NCI-H2171 (cell line): ENCODE measurements at regions not wholly inside any gene's neighbourhood (a gene's known extent, or its start where the extent isn't known, plus 50 kb on each side); places are given as distances from the start of the nearest gene placed in this dataset.
A peak's percentile ranks its signal among the peaks of the same experiment; 100 is the strongest.

Experiments used
- DNase-seq: peaks from one replicate; lab custom pipeline; 2025; lab: John Stamatoyannopoulos, UW

DNA sequence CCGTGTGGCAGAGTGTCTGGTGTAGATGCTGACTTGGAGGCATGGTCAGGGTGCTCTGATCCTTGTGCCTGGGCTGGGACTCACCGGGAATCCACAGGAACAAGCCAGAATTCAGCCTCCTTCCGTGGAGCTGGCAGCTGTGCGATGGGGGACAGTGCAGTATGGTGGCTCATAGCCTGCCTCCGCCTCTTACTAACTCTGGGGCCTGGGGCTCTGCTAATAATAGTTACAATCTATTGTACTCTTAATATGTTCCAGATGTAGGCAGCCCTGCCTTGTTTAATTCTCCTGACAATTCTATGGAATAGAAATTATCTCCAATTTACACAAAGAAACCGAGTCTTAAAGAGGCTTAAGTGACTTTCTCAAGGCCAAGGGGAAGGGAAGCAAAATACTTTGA lies 77.6 kb downstream of the PCDH1 start:
- no peak for DNase-seq

DNA sequence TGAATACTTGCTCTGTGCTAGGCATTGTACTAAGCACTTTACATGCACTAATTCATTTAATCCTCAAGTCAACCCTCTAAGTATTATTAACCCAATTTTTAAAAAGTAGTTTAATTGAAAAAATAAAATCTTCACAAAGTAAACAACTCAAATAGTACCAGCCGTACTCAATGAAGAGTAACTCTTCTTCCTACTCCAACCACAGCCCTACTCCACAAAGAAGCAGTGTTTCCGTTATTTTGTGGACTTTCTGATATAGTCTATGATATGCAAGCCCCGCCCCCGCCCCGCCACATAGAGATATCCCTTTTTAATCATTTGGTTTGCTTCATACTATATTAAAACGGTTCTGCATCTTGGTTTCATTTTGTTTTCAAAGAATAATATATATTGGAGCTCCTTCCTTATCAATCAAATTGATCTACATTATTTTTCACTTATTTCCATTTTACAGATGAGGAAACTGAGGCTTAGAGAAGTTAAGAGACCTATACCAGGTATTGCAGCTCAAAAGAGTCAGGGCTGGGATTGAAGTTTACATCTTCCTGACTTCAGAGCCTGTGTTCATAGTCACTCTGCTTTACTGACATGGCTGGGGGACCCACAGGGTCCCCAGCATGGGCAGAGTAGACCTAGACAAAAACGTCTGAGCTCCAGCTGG lies 78.6 kb downstream of the PCDH1 start:
- no peak for DNase-seq

DNA sequence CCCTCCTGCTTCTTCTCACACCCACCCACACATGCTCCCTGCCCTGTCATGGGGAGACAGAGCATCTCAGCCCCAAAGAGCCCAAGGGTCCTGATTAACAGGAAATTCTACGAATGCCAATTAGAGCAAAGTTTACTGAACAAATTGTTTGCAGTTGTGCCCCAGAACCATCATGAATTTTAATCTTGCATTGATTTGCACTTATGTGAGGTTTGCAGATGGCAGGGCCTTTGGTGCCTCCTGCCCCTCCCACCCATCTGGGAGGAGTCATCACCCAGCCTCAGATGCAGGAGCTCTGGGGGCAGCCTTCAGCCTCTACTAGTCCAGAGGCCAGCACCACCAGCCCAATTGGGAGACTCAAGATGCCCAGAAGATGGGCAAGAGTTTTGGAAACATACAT lies 80.8 kb downstream of the PCDH1 start:
- no peak for DNase-seq

- DNase-seq, result no peak
These were observed 82.8 kb downstream of the PCDH1 start for GRCh38 chr5:141795421-141795820.

DNA sequence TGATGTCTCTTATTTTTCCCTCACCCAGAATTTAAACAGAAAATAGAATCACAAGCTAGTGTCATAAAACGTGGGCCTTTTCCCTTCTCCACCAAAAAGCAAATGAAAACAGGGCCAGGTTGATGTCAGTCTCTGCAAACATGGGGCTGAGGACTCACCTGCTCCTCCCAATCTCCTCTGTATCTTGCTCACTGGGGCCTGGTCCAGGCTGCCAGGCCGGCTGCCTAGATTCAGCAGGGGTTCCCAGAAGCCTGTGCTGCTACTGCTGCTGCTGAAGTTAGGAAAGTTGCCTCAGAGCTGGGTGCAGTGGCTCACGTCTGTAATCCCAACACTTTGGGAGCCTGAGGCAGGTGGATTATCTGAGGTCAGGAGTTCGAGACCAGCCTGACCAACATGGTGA lies 84.3 kb downstream of the PCDH1 start:
- no peak for DNase-seq

- DNase-seq, result no peak
These were observed 84.8 kb downstream of the PCDH1 start for GRCh38 chr5:141793403-141793802.

GRCh38 chr5:141790630-141791029 lies 87.6 kb downstream of the PCDH1 start:
- no peak for DNase-seq

GRCh38 chr5:141789330-141789729 lies 88.9 kb downstream of the PCDH1 start:
- no peak for DNase-seq

DNA sequence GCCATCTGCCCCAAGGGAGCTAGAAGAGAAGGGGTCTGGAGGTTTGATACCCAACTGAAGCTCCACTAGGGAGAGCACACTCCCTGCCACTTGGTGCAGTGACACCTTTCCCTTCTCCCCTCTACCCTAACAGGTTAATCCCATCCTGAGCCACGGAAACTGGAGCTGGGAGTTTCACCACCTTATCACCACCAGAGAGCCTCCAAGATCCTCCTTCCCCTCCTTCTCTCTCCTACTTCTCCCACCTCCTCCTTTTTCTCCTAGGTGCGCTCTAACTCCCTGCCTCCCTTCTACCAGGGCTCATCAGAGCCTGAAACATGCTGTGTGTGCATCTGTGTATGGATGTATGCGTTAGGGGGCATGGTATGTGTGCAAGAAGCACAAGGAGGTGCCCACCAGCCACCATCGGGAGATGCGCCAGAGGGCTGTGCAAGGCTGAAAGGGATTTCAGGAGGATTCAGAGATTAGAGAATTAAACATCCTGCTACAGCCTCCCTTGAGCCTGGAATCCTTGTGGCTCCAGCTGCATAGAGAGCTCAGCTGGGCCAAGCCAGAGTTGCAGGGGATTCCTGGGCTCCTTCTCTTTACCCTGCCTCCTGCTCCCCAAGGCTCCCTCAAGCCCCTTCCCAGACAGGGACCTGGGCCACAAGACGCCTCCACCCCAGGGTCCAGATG lies 89.8 kb downstream of the PCDH1 start:
- no peak for DNase-seq

- no peak for DNase-seq
These were observed 90.8 kb downstream of the PCDH1 start for GRCh38 chr5:141787376-141787775.

GRCh38 chr5:141786700-141787099 lies 91.5 kb downstream of the PCDH1 start:
- no peak for DNase-seq

DNA sequence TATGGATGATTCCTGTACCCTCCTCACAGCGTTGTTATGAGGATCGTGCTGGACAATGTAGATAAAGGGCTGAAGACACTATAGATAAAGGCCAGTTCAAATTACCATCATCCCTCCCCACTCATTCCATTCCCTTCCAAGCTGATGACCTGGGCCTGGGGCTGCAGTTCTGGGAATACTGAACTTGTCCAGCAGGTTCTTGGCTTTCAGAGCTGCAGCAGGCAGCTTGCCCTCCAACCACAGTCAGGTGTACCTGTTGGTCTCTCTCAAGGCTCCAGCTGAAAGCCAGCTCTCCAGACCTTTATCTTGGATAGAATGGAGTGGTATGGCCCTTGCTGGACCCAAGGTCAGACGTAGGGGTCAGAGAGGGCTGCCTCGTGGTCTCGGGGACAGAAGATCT lies 92.5 kb downstream of the PCDH1 start:
- DNase-seq, result no peak

DNA sequence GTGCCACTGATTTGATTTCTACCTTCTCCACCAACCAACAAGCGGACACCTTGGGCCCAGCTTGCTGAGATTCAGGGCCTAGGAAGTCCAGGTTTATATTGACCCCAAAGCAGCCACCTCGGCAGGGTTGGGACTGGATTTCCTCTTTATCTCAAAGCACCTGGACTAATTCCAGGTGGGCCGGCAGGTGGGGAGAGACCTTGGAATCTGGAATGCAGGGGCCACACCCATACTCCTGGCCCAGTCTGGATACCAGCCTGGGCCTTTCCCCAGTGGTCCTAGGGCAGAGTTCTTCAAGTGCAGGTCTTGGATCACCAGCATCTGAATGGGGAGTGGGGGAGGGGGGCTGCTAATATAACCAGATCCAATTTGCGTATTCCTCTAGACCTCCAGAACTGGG lies 93.1 kb downstream of the PCDH1 start:
- no peak for DNase-seq

DNA sequence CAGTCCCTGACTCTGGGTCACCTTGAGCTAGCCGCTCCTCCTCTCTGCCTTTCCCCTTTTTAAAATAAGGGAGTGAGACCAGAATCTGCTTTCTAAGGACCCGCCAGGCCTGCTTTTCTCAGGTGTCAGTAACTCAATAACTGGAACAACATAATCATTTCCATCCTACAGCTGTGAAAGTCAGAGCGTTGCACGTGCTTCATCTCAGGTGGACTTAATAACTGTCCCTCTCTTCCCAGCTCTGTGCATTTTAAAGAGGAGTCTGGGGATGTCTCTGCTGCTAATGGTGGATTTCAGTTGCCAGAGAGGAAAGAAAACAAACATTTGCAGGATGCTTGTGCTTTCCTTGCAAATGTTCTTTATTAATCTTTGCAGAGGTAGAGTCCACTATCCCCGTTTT lies 93.7 kb downstream of the PCDH1 start:
- no peak for DNase-seq

- DNase-seq, result no peak
These were observed 94.3 kb downstream of the PCDH1 start for GRCh38 chr5:141783947-141784296.

DNA sequence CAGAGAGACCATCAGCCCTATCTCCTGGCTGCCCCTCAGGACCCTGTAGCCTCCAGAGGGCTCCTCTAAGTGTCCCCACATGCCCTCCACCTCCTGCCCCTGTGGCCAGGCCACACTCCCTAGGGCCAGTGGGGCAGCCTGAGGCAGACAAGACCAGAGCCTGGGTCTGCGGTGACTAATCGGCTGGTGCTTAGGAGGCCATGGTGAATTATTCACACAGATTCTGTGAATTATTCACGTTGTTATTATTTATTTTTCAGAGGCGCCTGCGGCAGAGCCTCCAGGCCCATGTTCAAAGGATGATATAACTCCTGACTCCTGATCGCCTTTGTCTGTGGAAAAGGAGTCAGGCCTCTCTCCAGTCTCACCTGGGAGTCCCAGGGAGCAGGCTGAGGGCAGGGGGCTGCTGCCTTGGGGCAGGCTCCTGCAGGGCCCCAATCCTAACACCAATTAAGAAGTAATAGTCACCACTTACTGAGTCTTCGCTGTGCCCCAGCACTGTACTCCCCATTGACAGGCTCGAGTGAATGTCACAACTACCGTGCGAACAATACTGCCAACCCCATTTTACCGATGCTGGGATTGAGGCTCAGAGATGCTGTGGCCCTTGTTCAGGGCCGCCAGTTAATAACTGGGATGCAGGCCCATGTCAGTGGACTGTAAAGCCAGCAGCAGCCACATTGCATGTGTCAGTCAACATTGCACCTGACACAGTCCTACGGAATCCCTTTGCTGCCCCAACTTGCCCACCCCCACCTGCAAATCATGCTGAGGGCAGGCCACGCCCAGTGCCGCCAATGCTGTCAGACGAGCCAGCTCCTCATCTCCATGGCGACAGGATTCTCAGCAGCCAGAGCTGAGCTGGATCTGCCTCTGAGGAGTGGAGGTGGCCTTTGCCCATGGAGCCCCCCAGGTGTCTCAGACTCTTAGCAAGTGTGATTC lies 94.9 kb downstream of the PCDH1 start:
- peak; percentile 23 for DNase-seq

DNA sequence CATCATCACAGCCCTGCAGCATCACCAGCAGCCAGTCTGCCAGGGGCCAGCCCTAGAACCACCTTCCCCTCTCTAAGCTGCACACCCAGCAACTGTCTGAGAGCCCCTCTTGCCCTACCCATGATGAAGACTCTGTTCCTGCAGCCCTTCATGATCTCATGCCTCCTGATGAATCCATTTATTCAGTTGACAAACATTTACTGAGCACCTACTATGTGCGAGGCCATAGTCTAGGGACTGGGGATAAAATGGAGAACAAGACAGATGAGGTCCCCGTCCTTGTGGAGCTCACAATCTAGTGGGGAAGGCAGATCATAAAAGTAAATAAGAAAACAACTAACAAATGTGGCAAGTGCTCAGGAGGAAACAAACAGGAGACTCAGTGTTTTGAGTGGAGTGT lies 96.3 kb downstream of the PCDH1 start:
- DNase-seq, result no peak

DNA sequence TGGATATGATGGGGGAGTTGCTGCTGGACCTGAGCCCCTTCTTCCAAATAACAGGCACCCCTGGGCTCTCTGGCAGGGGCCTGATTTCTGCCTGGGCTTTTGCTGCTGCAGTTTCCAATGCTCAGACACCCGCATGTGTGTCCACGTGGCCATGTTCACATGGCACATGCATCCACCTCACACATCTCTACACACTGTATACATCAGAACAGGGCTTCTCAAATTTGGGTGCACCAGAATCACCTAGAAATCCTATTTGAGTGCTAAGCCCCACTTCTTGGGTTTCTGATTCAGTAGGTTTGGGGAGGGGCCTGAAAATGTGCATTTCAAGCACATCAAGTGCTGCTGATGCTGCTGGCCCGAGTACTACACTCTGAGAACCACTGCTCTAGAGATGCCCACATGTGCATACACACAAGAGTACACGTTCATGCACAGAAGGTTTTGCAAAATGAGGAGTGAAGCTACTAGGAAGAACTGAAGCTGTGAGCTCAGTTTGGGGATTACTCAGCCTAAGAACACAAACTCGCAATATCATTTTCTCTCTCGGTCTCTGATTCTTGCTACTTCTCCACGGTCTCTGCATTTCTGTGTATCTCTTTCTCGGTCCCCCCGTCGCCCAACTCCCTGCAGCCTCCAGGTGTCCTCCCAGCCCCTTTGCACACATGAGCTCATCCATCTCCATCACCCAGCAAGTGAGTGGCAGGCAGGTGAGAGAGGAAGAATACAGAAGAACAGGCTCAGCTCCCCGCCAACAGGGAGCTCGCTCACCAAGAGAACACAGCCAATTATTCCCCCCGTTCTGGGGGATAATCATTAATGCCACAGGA lies 97.0 kb downstream of the PCDH1 start:
- no peak for DNase-seq

- no peak for DNase-seq
These were observed 97.8 kb downstream of the PCDH1 start for GRCh38 chr5:141780240-141780951.

DNA sequence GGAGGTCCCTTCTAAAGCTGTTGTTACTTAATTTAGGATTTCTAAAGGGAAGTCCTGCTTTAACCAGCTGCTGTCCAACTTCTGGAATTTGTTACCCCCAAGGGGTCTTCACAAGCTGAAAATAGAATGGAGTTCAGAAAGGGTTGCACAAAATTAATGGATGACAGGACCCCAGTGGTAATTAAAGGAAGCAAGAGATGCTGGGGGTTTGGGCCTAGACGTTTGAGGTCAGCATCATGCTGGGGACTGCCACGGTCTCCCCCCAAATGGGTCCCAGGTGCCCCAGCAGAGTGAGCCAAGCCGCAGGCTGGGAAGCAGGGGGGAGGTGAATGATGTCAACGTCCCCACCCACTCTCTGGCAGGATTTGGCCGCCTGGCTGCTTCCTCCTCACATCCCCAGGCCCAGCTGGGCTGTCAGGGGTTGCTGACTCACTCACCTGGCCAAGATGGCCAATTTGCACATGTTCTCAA lies 97.5 kb upstream of the ARAP3 start:
- no peak for DNase-seq

DNA sequence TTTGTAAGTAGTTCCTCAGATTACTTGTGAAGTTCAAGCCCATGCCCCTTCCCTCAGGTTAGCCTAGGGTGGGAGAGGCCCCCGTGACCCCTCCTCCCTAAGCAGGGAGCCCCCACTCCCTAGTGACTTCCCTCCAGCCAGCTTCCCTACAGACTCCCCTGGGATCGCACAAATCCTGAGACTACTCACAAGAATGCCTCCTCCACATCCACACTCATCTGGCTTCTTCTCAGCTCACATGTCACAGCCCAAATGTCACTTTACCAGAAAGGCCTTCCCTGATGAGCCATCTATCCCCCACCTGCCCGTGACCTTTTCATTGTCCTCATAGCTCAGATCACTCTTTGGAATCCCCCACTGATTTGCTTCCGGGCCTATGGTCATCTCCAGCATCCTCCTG lies 96.7 kb upstream of the ARAP3 start:
- DNase-seq, result no peak
